Upper lobe of right lung (tissue), 1 donor: ENCODE measurements at regions not wholly inside any gene's neighbourhood (a gene's known extent, or its start where the extent isn't known, plus 50 kb on each side); places are given as distances from the start of the nearest gene placed in this dataset.

ENCODE experiments used
- ATAC-seq: fragments of 200-7000 bp; cut with Tn5 transposase; one replicate; pipeline ENCODE4 v1.9.1; 2020; ENCODE audit warnings: mild to moderate bottlenecking, moderate library complexity
- DNase-seq: peaks from one replicate; pipeline ENCODE4 v3.0.0-alpha.2; 2020
- H3K27ac ChIP-seq: fragments of 200-600 bp; one replicate; pipeline ENCODE4 v1.8.0; 2022
- H3K27me3 ChIP-seq: fragments of 200-600 bp; one replicate; pipeline ENCODE4 v1.8.0; 2022; ENCODE audit warnings: mild to moderate bottlenecking
- H3K36me3 ChIP-seq: fragments of 200-600 bp; one replicate; pipeline ENCODE4 v1.8.0; 2022
- H3K4me1 ChIP-seq: fragments of 200-600 bp; one replicate; pipeline ENCODE4 v1.8.0; 2022
- H3K4me3 ChIP-seq: fragments of 200-600 bp; one replicate; pipeline ENCODE4 v1.8.0; 2022; ENCODE audit warnings: mild to moderate bottlenecking
- H3K9me3 ChIP-seq: fragments of 200-600 bp; one replicate; pipeline ENCODE4 v1.8.0; 2022
- CTCF ChIP-seq: fragments of 200-600 bp; IDR thresholded peaks from one replicate; pipeline ENCODE4 v1.8.0; 2022; ENCODE audit warnings: antibody characterized with exemption
- intact Hi-C: fragments of 100-400 bp; cut with DNase I; formaldehyde crosslinking; loops from one replicate; pipeline ENCODE4 v1.11.0; 2022
- donor health status: DM: no; HTN: yes; CAD: no; lungs with severe emphysema.

- Histone ChIP-seq H3K36me3 (no peaks in the 10 kb centered on the region), H3K27me3 (no peaks in the 10 kb centered on the region), H3K4me1 (no peaks in the 10 kb centered on the region), H3K9me3 (no peaks in the 10 kb centered on the region), H3K4me3 (no peak overlapping the region), H3K27ac (no peak overlapping the region)
- TF ChIP-seq CTCF = no peak
- ATAC-seq (no peak), DNase-seq (no peak)
- intact Hi-C loops = no loop called here
Observed at GRCh38 chr21:28112511-28112910, 880.2 kb downstream of the LTN1 start.

- DNase-seq = no peak
- no peaks in the 10 kb centered on the region for H3K27me3 ChIP-seq
- no peaks in the 10 kb centered on the region for H3K4me1 ChIP-seq
- no peak for TF ChIP-seq CTCF
- H3K4me3 ChIP-seq = no peak overlapping the region
- no peak overlapping the region for H3K27ac ChIP-seq
- H3K9me3 ChIP-seq = no peaks in the 10 kb centered on the region
- H3K36me3 ChIP-seq = no peaks in the 10 kb centered on the region
- intact Hi-C loops = no loop called here
- peak; percentile 71 for ATAC-seq
Observed at GRCh38 chr21:28111151-28111619, 881.5 kb downstream of the LTN1 start.

DNA sequence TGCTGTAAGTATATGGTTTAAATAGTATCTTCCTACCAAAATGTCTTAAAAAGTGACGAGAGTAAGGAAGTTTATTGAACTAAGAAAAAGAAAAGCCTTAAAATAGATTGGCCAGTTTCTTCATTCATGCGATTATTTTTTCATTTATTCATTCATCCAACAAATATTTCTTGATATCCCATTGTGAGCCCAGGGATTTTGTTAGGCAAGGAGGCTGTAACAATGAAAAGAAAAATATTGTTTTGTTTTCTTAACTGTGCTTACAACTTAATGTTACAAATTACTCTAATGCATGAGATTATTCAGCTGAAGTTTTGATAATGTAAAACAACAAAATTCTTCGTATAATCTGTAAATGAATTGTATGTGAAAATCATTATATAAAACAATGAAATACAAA lies 882.0 kb downstream of the LTN1 start:
- intact Hi-C loops = no loop called here
- Histone ChIP-seq H3K4me1 (no peaks in the 10 kb centered on the region), H3K4me3 (no peak overlapping the region), H3K27ac (no peak overlapping the region), H3K27me3 (no peaks in the 10 kb centered on the region), H3K9me3 (no peaks in the 10 kb centered on the region), H3K36me3 (no peaks in the 10 kb centered on the region)
- ATAC-seq (no peak), DNase-seq (no peak)
- TF ChIP-seq CTCF = no peak

- Histone ChIP-seq H3K36me3 (no peaks in the 10 kb centered on the region), H3K27ac (no peak overlapping the region), H3K27me3 (no peaks in the 10 kb centered on the region), H3K9me3 (no peaks in the 10 kb centered on the region), H3K4me3 (no peak overlapping the region), H3K4me1 (no peaks in the 10 kb centered on the region)
- intact Hi-C loops = no loop called here
- DNase-seq = no peak
- no peak for ATAC-seq
- TF ChIP-seq CTCF = no peak
Observed at GRCh38 chr21:28110074-28110473, 882.6 kb downstream of the LTN1 start.

- intact Hi-C loops = no loop called here
Observed at GRCh38 chr21:28106370-28106890, 886.2 kb downstream of the LTN1 start.

More at GRCh38 chr21:28106370-28106890, 886.2 kb downstream of the LTN1 start:
- DNase-seq (no peak), ATAC-seq (no peak)
- Histone ChIP-seq H3K9me3 (no peaks in the 10 kb centered on the region), H3K27me3 (no peaks in the 10 kb centered on the region), H3K4me1 (no peaks in the 10 kb centered on the region), H3K4me3 (no peak overlapping the region), H3K27ac (no peak overlapping the region), H3K36me3 (no peaks in the 10 kb centered on the region)
- no peak for TF ChIP-seq CTCF
